ENCODE measurements at regions not wholly inside any gene's neighbourhood (a gene's known extent, or its start where the extent isn't known, plus 50 kb on each side); places are given as distances from the start of the nearest gene placed in this dataset.

- TF ChIP-seq CTCF (IDR thresholded peaks at IDR 0.05) (no peak), POLR2A (IDR thresholded peaks at IDR 0.05) (no peak)
Measured at GRCh38 chr4:103947617-103948016, 227.8 kb upstream of the TACR3 start.
